ENCODE measurements at regions not wholly inside any gene's neighbourhood (a gene's known extent, or its start where the extent isn't known, plus 50 kb on each side); places are given as distances from the start of the nearest gene placed in this dataset.

- no peak for TF ChIP-seq POLR2AphosphoS5 (IDR thresholded peaks at IDR 0.05)
- no peak for TF ChIP-seq CTCF (IDR thresholded peaks at IDR 0.05)
- TF ChIP-seq POLR2A (IDR thresholded peaks at IDR 0.05): no peak
- Histone ChIP-seq H3K36me3 (no peaks in the 10 kb centered on the region), H3K27me3 (no peaks in the 10 kb centered on the region), H3K4me1 (no peaks in the 10 kb centered on the region), H3K9me3 (no peaks in the 10 kb centered on the region), H3K4me3 (no peak overlapping the region), H3K27ac (no peak overlapping the region)
- DNase-seq (ENCODE audit: low spot score in 2 of 2): no peak
- intact Hi-C loops (cut with DNase I; ENCODE audit: low total_unique reads): no loop called here
Measured at GRCh38 chr9:7976856-7977255, 177.3 kb upstream of the DMAC1 start.

- Histone ChIP-seq H3K4me3 (no peak overlapping the region), H3K27ac (no peak overlapping the region), H3K36me3 (no peaks in the 10 kb centered on the region), H3K27me3 (no peaks in the 10 kb centered on the region), H3K4me1 (no peaks in the 10 kb centered on the region), H3K9me3 (no peaks in the 10 kb centered on the region)
- DNase-seq (ENCODE audit: low spot score in 2 of 2): no peak
- intact Hi-C loops (cut with DNase I; ENCODE audit: low total_unique reads): no loop called here
- TF ChIP-seq CTCF (IDR thresholded peaks at IDR 0.05) (no peak), POLR2A (IDR thresholded peaks at IDR 0.05) (no peak), POLR2AphosphoS5 (IDR thresholded peaks at IDR 0.05) (no peak)
Measured at GRCh38 chr9:7976167-7976755, 176.7 kb upstream of the DMAC1 start.

- no peak for DNase-seq (ENCODE audit: low spot score in 2 of 2)
- Histone ChIP-seq H3K9me3 (no peaks in the 10 kb centered on the region), H3K4me3 (no peak overlapping the region), H3K4me1 (no peaks in the 10 kb centered on the region), H3K36me3 (no peaks in the 10 kb centered on the region), H3K27me3 (no peaks in the 10 kb centered on the region), H3K27ac (no peak overlapping the region)
- TF ChIP-seq CTCF (IDR thresholded peaks at IDR 0.05) (no peak), POLR2A (IDR thresholded peaks at IDR 0.05) (no peak), POLR2AphosphoS5 (IDR thresholded peaks at IDR 0.05) (no peak)
- intact Hi-C loops (cut with DNase I; ENCODE audit: low total_unique reads): loop anchor here (2.0 kb wide), 1 partner anchor 39 kb away; no protein-coding TSS in a partner anchor
Measured at GRCh38 chr9:7975336-7975735, 175.8 kb upstream of the DMAC1 start.

GRCh38 chr9:7974335-7974960, 174.9 kb upstream of the DMAC1 start:
- DNase-seq (ENCODE audit: low spot score in 2 of 2): no peak
- no peak overlapping the region for H3K4me3 ChIP-seq
- intact Hi-C loops (cut with DNase I; ENCODE audit: low total_unique reads): loop anchor here (2.0 kb wide), 1 partner anchor 38 kb away; no protein-coding TSS in a partner anchor
- H3K27me3 ChIP-seq: no peaks in the 10 kb centered on the region
- no peaks in the 10 kb centered on the region for H3K9me3 ChIP-seq
- H3K36me3 ChIP-seq: no peaks in the 10 kb centered on the region
- H3K4me1 ChIP-seq: no peaks in the 10 kb centered on the region
- no peak for TF ChIP-seq POLR2A (IDR thresholded peaks at IDR 0.05)
- no peak for TF ChIP-seq CTCF (IDR thresholded peaks at IDR 0.05)
- no peak for TF ChIP-seq POLR2AphosphoS5 (IDR thresholded peaks at IDR 0.05)
- no peak overlapping the region for H3K27ac ChIP-seq

- H3K27ac ChIP-seq: no peak overlapping the region
- intact Hi-C loops (cut with DNase I; ENCODE audit: low total_unique reads): no loop called here
- no peaks in the 10 kb centered on the region for H3K36me3 ChIP-seq
- no peaks in the 10 kb centered on the region for H3K4me1 ChIP-seq
- no peak for TF ChIP-seq POLR2AphosphoS5 (IDR thresholded peaks at IDR 0.05)
- no peak for TF ChIP-seq POLR2A (IDR thresholded peaks at IDR 0.05)
- no peak for TF ChIP-seq CTCF (IDR thresholded peaks at IDR 0.05)
- H3K27me3 ChIP-seq: no peaks in the 10 kb centered on the region
- no peak overlapping the region for H3K4me3 ChIP-seq
- no peaks in the 10 kb centered on the region for H3K9me3 ChIP-seq
- no peak for DNase-seq (ENCODE audit: low spot score in 2 of 2)
Measured at GRCh38 chr9:7973123-7973522, 173.5 kb upstream of the DMAC1 start.
